ENCODE measurements at regions not wholly inside any gene's neighbourhood (a gene's known extent, or its start where the extent isn't known, plus 50 kb on each side); places are given as distances from the start of the nearest gene placed in this dataset.

GRCh38 chr7:155373359-155374273, 75.9 kb downstream of the INSIG1 start:
- intact Hi-C loops (cut with DNase I) = no loop called here
- H3K36me3 ChIP-seq = no peaks in the 10 kb centered on the region
- H3K4me3 ChIP-seq = no peak overlapping the region
- H3K27me3 ChIP-seq (replicated peaks; ENCODE audit: insufficient read depth) = peaks cover 59% of the 10 kb centered on the region
- no peak for TF ChIP-seq POLR2A (IDR thresholded peaks at IDR 0.05)
- TF ChIP-seq POLR2AphosphoS5 (IDR thresholded peaks at IDR 0.05) = no peak
- TF ChIP-seq, protein P1, sequence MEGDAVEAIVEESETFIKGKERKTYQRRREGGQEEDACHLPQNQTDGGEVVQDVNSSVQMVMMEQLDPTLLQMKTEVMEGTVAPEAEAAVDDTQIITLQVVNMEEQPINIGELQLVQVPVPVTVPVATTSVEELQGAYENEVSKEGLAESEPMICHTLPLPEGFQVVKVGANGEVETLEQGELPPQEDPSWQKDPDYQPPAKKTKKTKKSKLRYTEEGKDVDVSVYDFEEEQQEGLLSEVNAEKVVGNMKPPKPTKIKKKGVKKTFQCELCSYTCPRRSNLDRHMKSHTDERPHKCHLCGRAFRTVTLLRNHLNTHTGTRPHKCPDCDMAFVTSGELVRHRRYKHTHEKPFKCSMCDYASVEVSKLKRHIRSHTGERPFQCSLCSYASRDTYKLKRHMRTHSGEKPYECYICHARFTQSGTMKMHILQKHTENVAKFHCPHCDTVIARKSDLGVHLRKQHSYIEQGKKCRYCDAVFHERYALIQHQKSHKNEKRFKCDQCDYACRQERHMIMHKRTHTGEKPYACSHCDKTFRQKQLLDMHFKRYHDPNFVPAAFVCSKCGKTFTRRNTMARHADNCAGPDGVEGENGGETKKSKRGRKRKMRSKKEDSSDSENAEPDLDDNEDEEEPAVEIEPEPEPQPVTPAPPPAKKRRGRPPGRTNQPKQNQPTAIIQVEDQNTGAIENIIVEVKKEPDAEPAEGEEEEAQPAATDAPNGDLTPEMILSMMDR (IDR thresholded peaks at IDR 0.05) = no peak
- H3K27ac ChIP-seq = no peak overlapping the region
- no peaks in the 10 kb centered on the region for H3K9me3 ChIP-seq
- DNase-seq (ENCODE audit: low spot score) = no peak
- no peaks in the 10 kb centered on the region for H3K4me1 ChIP-seq (replicated peaks)
- WGBS = 5% methylated on average over 62 of the region's 62 CpGs

GRCh38 chr7:155374276-155375252, 76.9 kb downstream of the INSIG1 start:
- TF ChIP-seq POLR2AphosphoS5 (IDR thresholded peaks at IDR 0.05) = no peak
- no peak for TF ChIP-seq POLR2A (IDR thresholded peaks at IDR 0.05)
- TF ChIP-seq, protein P1 (IDR thresholded peaks at IDR 0.05) = no peak
- Histone ChIP-seq H3K9me3 (no peaks in the 10 kb centered on the region), H3K36me3 (no peaks in the 10 kb centered on the region), H3K4me1 (replicated peaks) (no peaks in the 10 kb centered on the region), H3K27me3 (replicated peaks; ENCODE audit: insufficient read depth) (peaks cover 68% of the 10 kb centered on the region), H3K4me3 (no peak overlapping the region), H3K27ac (no peak overlapping the region)
- intact Hi-C loops (cut with DNase I) = no loop called here
- WGBS = 4% methylated on average over 96 of the region's 110 CpGs
- DNase-seq (ENCODE audit: low spot score) = no peak

DNA sequence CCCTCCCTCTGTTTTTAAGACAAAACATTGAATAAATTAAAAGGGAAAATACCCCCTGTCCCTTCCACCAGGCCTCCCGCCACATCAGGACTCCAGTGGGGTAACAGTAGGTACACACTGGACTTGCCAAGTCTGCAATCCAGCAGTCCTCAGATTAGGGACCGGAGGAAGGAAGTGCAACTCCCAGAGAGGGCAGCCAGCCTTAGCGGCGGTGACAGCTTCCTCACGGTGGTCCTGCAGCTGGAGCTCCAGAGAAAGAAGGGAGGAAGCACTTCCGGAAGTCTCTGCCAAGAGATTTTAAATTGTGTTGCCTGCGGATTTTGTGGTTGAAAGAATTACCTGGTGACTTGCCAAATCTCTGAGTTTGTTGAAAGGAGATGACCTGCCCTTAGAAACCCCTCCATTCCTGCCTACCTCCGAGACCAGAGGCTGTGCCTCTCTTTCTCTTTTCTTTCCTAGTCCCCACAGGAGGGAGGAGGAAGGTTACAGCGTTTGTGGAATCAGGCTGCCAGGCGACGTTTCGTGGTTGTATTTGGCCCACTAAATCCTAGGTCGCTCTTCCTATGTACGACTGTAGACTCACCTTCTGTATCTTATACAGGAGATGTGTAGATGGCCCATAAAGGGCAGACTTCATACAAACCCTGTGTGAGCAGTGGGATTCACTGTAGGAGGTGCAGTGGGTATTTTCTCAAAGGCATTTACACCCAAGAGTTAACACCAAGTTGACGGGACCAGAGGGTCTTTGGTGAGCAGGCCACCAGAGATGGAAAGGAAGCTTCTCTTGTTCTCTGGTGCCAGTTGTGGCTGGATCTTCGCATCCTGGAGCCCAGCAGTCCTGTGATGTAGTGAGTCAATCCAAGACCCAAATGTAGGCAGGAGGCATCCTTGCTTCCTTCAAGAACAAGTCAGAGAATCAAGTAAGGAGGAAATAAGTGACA, 77.9 kb downstream of the INSIG1 start:
- 8% methylated on average over 16 of the region's 16 CpGs for WGBS
- H3K36me3 ChIP-seq = no peaks in the 10 kb centered on the region
- peaks cover 66% of the 10 kb centered on the region for H3K27me3 ChIP-seq (replicated peaks; ENCODE audit: insufficient read depth)
- no peak overlapping the region for H3K27ac ChIP-seq
- no peaks in the 10 kb centered on the region for H3K9me3 ChIP-seq
- intact Hi-C loops (cut with DNase I) = no loop called here
- H3K4me1 ChIP-seq (replicated peaks) = no peaks in the 10 kb centered on the region
- H3K4me3 ChIP-seq = no peak overlapping the region
- no peak for TF ChIP-seq POLR2A (IDR thresholded peaks at IDR 0.05)
- no peak for TF ChIP-seq POLR2AphosphoS5 (IDR thresholded peaks at IDR 0.05)
- TF ChIP-seq, protein P1 (IDR thresholded peaks at IDR 0.05) = no peak
- DNase-seq (ENCODE audit: low spot score) = no peak

- H3K4me1 ChIP-seq (replicated peaks) = peaks cover 9% of the 10 kb centered on the region
- no peaks in the 10 kb centered on the region for H3K36me3 ChIP-seq
- H3K27me3 ChIP-seq (replicated peaks; ENCODE audit: insufficient read depth) = peaks cover 66% of the 10 kb centered on the region
- 7% methylated on average over 13 of the region's 13 CpGs for WGBS
- H3K27ac ChIP-seq = no peak overlapping the region
- H3K4me3 ChIP-seq = no peak overlapping the region
- TF ChIP-seq POLR2A (IDR thresholded peaks at IDR 0.05) (no peak), POLR2AphosphoS5 (IDR thresholded peaks at IDR 0.05) (no peak)
- TF ChIP-seq, protein P1 (IDR thresholded peaks at IDR 0.05) = no peak
- no peaks in the 10 kb centered on the region for H3K9me3 ChIP-seq
- intact Hi-C loops (cut with DNase I) = no loop called here
- no peak for DNase-seq (ENCODE audit: low spot score)
These were observed 79.6 kb downstream of the INSIG1 start for GRCh38 chr7:155377071-155377837.

All from prostate gland (tissue), 2 donors.